GM21526 (cell line): ENCODE measurements at regions not wholly inside any gene's neighbourhood (a gene's known extent, or its start where the extent isn't known, plus 50 kb on each side); places are given as distances from the start of the nearest gene placed in this dataset.

Experiments
- ATAC-seq: cut with Tn5 transposase; IDR thresholded peaks from one replicate; pipeline ENCODE4 v1.9.1; 2021; ENCODE audit warnings: moderate library complexity; ENCODE audit not compliant: unreplicated experiment, low FRiP score

- ATAC-seq: peak; percentile 88
Measured at GRCh38 chr2:111219285-111219684, 98.6 kb downstream of the BCL2L11 start.

- ATAC-seq: no peak
Measured at GRCh38 chr2:111219734-111220505, 99.2 kb downstream of the BCL2L11 start.

GRCh38 chr2:111220962-111221361 lies 100.2 kb downstream of the BCL2L11 start:
- no peak for ATAC-seq

GRCh38 chr2:111221701-111222100 lies 101.0 kb downstream of the BCL2L11 start:
- ATAC-seq: no peak

- no peak for ATAC-seq
Measured at GRCh38 chr2:111222204-111222866, 101.6 kb downstream of the BCL2L11 start.

- no peak for ATAC-seq
Measured at GRCh38 chr2:111225856-111226255, 105.1 kb downstream of the BCL2L11 start.

GRCh38 chr2:111226876-111227700 lies 106.4 kb downstream of the BCL2L11 start:
- no peak for ATAC-seq

GRCh38 chr2:111227716-111228141 lies 107.0 kb downstream of the BCL2L11 start:
- ATAC-seq: no peak

- no peak for ATAC-seq
Measured at GRCh38 chr2:111231532-111232252, 111.0 kb downstream of the BCL2L11 start.

- no peak for ATAC-seq
Measured at GRCh38 chr2:111235192-111236015, 114.7 kb downstream of the BCL2L11 start.

- ATAC-seq: no peak
Measured at GRCh38 chr2:111236025-111236424, 115.3 kb downstream of the BCL2L11 start.

- ATAC-seq: no peak
Measured at GRCh38 chr2:111238296-111238695, 117.6 kb downstream of the BCL2L11 start.

GRCh38 chr2:111239107-111239506 lies 118.4 kb downstream of the BCL2L11 start:
- no peak for ATAC-seq

- ATAC-seq: no peak
Measured at GRCh38 chr2:111239581-111240249, 119.0 kb downstream of the BCL2L11 start.

- no peak for ATAC-seq
Measured at GRCh38 chr2:111243295-111243694, 122.6 kb downstream of the BCL2L11 start.

GRCh38 chr2:111244864-111245263 lies 124.2 kb downstream of the BCL2L11 start:
- ATAC-seq: no peak

GRCh38 chr2:111246620-111247061 lies 125.9 kb downstream of the BCL2L11 start:
- no peak for ATAC-seq

- ATAC-seq: no peak
Measured at GRCh38 chr2:111247491-111247890, 126.8 kb downstream of the BCL2L11 start.

GRCh38 chr2:111249806-111250205 lies 129.1 kb downstream of the BCL2L11 start:
- ATAC-seq: no peak
